ENCODE measurements at regions not wholly inside any gene's neighbourhood (a gene's known extent, or its start where the extent isn't known, plus 50 kb on each side); places are given as distances from the start of the nearest gene placed in this dataset.

DNA sequence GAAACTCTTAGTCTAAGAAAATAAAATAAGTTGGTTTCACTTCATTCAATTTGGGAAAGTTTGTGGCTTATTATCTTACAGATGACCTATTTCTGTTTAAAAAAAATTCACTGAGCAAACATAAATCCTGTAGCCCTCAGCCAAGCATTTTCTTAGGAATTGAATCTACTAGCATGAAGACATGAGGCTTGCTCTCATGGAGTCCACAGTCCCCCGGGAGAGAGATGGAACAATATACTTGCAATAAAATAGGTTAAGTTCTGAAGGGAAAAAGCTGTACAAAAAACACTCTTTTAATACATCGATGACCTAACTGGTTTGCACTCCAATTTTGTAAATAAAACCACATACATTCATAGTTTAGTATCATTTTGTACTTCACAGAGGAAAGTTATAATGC, 642.6 kb upstream of the FAM241A start:
- WGBS, 10 experiments, result 46 to 100% (median 93%) methylated on average over 1 to 2 of the region's 2 CpGs; no CpG with 5 or more reads in 3 of the 10 experiments
- in situ Hi-C loops (cut with MboI; ENCODE audit: low pct_unique_long_range_greater_than_20kb in 2 of 9, low sequenced_read_pairs in 9 of 9, unreplicated experiment in 9 of 9), result no loop called here

DNA sequence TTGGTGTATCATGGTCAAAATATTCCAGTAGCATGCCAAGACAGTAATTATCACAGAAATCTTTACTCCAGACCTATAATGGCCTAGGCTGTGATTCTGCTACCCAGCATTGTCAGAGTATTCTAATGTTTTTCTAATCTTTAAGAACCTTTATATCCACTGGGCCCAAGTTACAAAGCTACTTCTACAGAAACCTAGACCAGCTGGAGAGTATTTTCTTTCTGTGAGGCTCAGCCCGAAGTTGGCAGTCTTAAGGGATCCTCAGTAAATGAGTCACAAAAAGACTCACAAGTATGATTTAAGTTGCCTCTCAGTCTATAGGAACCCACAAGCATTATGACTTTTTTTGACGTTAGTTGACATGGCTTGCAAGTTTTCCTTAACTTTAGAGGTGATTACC, 638.5 kb upstream of the FAM241A start:
- no peak overlapping the region for H3K4me3 ChIP-seq
- ATAC-seq (replicated peaks in 6 of 8), result no peak
- no peaks in the 10 kb centered on the region for H3K4me1 ChIP-seq (replicated peaks in 1 of 2)
- WGBS, 10 experiments, result 0 to 100% (median 35%) methylated on average over 1 to 2 of the region's 2 CpGs; no CpG with 5 or more reads in 2 of the 10 experiments
- in situ Hi-C loops (cut with MboI; ENCODE audit: low pct_unique_long_range_greater_than_20kb in 2 of 9, low sequenced_read_pairs in 9 of 9, unreplicated experiment in 9 of 9), result no loop called here
- no peak overlapping the region for H3K27ac ChIP-seq

More for the DNA sequence above, 642.6 kb upstream of the FAM241A start:
- peaks cover 0 to 3% of the 10 kb centered on the region in 2 donors for H3K4me1 ChIP-seq (replicated peaks in 1 of 2)
- ATAC-seq (replicated peaks in 6 of 8), result no peak
- H3K4me3 ChIP-seq, result no peak overlapping the region
- no peak overlapping the region for H3K27ac ChIP-seq

DNA sequence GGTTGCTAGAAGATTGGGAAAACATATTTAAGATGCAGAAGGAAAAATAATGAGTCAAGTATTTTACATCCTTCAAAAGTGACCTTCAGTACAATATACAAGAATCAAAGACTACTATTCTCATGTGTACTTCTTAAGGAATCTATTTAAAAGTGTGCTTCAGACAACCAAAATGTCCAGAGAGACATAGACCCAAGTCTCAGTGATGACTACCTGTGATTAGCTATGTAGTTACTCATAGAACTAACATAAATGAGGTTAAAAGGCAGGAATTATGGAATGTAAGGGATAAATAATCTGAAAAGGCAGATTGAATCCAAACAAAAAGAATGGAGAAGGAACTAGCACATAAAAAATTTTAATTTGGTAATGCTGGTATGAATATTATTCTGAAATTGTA, 634.7 kb upstream of the FAM241A start:
- in situ Hi-C loops (cut with MboI; ENCODE audit: low pct_unique_long_range_greater_than_20kb in 2 of 9, low sequenced_read_pairs in 9 of 9, unreplicated experiment in 9 of 9), result no loop called here
- ATAC-seq (replicated peaks in 6 of 8), result no peak
- no peak overlapping the region for H3K27ac ChIP-seq
- H3K4me1 ChIP-seq (replicated peaks in 1 of 2), result no peaks in the 10 kb centered on the region
- H3K4me3 ChIP-seq, result no peak overlapping the region

DNA sequence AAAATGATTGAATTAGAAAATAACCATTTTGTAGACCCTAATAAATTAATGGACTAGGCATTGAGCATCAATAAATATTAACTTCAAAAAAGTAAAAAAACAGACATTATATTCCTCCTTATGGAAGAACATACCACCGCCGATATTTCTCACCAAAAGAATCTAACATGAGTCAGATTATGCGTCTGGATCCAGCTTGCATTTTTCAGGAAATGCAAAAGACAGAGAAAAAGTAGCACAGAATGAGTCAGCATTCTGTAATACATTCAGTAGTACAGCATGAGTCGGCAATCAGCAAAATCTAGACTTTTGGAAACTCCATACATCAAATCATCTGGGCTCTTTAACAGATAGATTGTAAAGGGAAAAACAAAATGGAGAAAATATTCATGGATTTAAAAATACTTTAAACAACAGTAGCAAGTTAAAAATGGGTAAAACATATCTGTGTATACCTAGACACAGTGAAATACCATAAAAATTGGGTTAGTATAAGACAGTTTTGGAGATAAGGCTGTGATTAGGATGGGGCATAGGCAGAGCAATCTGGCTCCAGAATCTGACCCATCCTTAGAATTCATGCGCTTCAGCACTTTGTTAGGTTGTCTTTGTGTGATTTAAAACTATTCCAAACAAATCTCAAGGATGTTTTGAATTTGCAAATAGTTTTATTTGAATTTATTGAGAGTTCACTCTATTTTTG, 633.0 kb upstream of the FAM241A start:
- Histone ChIP-seq H3K4me1 (replicated peaks in 1 of 2) (no peaks in the 10 kb centered on the region), H3K27ac (no peak overlapping the region), H3K4me3 (no peak overlapping the region)
- ATAC-seq (replicated peaks in 6 of 8), result peak in 3 of 8 experiments; percentile 93 to 100 (median 100)
- WGBS, 10 experiments, result 0 to 100% (median 93%) methylated on average over 3 to 5 of the region's 5 CpGs
- in situ Hi-C loops (cut with MboI; ENCODE audit: low pct_unique_long_range_greater_than_20kb in 2 of 9, low sequenced_read_pairs in 9 of 9, unreplicated experiment in 9 of 9), result no loop called here

DNA sequence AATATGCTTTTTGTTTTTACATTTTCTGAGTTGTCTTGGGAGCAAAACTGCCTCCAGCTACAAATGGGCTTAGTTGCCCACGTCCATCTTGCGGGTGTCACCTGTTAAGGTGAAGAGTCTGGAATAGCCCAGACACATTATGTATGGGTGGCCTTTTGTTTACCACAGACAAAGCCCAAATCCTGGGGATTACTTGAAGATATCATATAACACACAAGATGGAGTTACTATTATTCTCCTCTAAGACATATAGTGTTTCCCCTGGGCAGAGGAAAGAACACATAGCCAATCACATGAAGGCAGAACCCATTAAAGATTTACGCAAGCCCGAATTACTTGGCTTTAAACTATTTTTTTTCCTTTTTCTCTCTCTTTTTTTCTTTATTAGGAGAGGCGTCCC, 625.6 kb upstream of the FAM241A start:
- 64 to 96% (median 88%) methylated on average over 2 to 5 of the region's 5 CpGs; no CpG with 5 or more reads in 1 of the 10 experiments for WGBS, 10 experiments
- no peak for ATAC-seq (replicated peaks in 6 of 8)
- no peak overlapping the region for H3K4me3 ChIP-seq
- H3K27ac ChIP-seq, result no peak overlapping the region
- no peaks in the 10 kb centered on the region for H3K4me1 ChIP-seq (replicated peaks in 1 of 2)
- in situ Hi-C loops (cut with MboI; ENCODE audit: low pct_unique_long_range_greater_than_20kb in 2 of 9, low sequenced_read_pairs in 9 of 9, unreplicated experiment in 9 of 9), result no loop called here

DNA sequence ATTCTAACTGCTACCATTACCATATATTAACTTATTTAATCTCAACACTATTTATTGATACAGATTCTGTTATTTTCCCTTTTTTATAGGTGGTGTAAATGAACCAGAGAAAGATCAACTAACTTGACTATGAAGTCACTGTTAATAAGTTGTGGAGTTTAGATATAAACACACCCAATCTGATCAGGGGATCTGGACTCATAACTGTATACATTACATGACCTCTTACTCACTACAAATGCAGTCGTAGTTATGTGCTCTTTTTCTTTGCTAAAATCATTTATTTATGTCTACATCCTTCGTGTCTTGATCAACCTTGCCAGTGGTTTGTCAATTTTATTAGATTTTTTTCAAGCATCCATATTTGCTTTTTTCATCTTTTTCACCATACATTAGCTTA, 614.8 kb upstream of the FAM241A start:
- WGBS, 10 experiments, result 46 to 95% (median 76%) methylated on average over 1 to 2 of the region's 2 CpGs
- in situ Hi-C loops (cut with MboI; ENCODE audit: low pct_unique_long_range_greater_than_20kb in 2 of 9, low sequenced_read_pairs in 9 of 9, unreplicated experiment in 9 of 9), result no loop called here

DNA sequence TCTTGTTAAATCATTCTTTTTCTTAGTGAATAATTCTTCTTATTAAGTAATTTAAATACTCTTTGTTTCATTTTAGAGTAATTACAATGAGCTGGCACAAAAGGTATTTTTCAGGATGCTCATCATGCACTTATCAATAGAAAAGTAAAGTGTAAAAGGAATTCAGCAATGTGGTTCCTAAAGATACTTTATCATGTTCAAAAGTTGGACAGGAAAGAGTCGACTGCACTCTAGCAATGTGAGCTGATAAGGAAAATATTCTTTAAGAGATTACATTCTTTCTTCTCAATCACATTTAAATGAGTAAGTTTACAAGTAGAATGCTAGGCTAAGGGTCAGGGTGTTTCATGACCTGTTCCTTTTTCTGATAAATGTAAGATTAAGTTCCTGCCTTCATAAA, 609.5 kb upstream of the FAM241A start:
- in situ Hi-C loops (cut with MboI; ENCODE audit: low pct_unique_long_range_greater_than_20kb in 2 of 9, low sequenced_read_pairs in 9 of 9, unreplicated experiment in 9 of 9), result no loop called here
- H3K4me1 ChIP-seq (replicated peaks in 1 of 2), result no peaks in the 10 kb centered on the region
- WGBS, 10 experiments, result 9 to 100% (median 89%) methylated on average over 1 of the region's 1 CpG; no CpG with 5 or more reads in 4 of the 10 experiments
- H3K27ac ChIP-seq, result no peak overlapping the region
- no peak for ATAC-seq (replicated peaks in 6 of 8)
- no peak overlapping the region for H3K4me3 ChIP-seq

More for the DNA sequence above, 614.8 kb upstream of the FAM241A start:
- Histone ChIP-seq H3K4me3 (no peak overlapping the region), H3K4me1 (replicated peaks in 1 of 2) (no peaks in the 10 kb centered on the region), H3K27ac (no peak overlapping the region)
- no peak for ATAC-seq (replicated peaks in 6 of 8)

DNA sequence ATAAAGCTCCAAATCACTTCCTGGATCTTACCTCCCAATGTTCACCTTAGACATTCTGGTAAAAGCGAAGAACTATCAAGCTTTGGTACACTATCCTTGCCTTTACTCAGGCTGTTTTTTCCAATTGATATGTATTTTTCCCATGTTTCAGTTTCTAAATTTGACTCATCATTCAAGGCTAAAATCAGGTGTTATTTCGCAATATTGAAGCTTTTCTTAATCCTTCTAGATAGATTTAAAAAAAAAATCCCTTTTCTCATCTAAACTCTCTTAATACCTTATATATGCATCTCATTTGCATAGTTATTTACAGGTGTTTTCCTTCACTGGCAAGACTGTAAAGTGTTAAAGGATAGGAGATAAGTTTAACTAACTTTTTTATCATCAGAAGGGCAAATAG, 608.1 kb upstream of the FAM241A start:
- no peak overlapping the region for H3K27ac ChIP-seq
- no peak overlapping the region for H3K4me3 ChIP-seq
- ATAC-seq (replicated peaks in 6 of 8), result no peak
- in situ Hi-C loops (cut with MboI; ENCODE audit: low pct_unique_long_range_greater_than_20kb in 2 of 9, low sequenced_read_pairs in 9 of 9, unreplicated experiment in 9 of 9), result no loop called here
- no peaks in the 10 kb centered on the region for H3K4me1 ChIP-seq (replicated peaks in 1 of 2)
- WGBS, 10 experiments, result 57 to 100% (median 100%) methylated on average over 1 to 2 of the region's 2 CpGs

DNA sequence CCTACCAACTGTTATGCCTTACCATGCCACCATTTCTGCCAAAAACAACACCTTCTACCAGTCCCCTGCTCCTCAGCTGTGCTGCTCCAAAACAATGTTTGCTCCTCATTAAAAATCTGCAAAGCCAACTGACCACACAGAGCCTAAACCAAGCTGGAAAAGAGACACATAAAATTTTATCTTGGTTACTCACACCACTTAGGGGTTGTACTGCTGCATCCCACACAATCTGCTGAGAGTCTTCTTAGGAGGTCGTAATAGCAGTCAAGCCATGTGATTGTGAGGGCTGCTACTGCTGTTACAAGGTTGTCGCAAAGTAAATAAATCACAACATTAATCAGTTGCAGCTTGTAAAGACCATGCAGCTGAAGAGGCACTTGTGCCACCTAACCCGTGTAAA, 607.4 kb upstream of the FAM241A start:
- in situ Hi-C loops (cut with MboI; ENCODE audit: low pct_unique_long_range_greater_than_20kb in 2 of 9, low sequenced_read_pairs in 9 of 9, unreplicated experiment in 9 of 9), result no loop called here
- 34 to 100% (median 71%) methylated on average over 1 to 3 of the region's 3 CpGs; no CpG with 5 or more reads in 4 of the 10 experiments for WGBS, 10 experiments
- ATAC-seq (replicated peaks in 6 of 8), result peak in 1 of 8 experiments; percentile 15
- no peak overlapping the region for H3K27ac ChIP-seq
- H3K4me3 ChIP-seq, result no peak overlapping the region
- H3K4me1 ChIP-seq (replicated peaks in 1 of 2), result no peaks in the 10 kb centered on the region

DNA sequence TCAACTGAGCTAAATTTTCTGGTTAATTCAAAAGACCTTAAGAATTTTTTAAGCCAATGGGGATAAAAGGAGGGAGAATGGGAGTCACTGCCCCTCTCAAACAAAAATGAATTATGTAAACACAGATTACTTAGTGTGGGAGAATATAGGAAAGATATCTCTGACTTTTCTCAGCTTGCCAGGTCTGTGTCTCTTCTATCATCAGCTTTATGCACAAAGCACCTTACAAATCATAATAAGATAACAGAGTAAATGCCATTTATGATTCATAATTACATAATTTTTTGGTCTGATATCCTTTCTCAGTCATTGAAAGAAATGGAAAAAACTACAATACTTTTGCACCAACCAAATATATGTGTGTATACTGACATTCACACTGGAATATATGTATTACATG, 604.6 kb upstream of the FAM241A start:
- no peak overlapping the region for H3K4me3 ChIP-seq
- H3K4me1 ChIP-seq (replicated peaks in 1 of 2), result no peaks in the 10 kb centered on the region
- ATAC-seq (replicated peaks in 6 of 8), result no peak
- in situ Hi-C loops (cut with MboI; ENCODE audit: low pct_unique_long_range_greater_than_20kb in 2 of 9, low sequenced_read_pairs in 9 of 9, unreplicated experiment in 9 of 9), result no loop called here
- no peak overlapping the region for H3K27ac ChIP-seq

DNA sequence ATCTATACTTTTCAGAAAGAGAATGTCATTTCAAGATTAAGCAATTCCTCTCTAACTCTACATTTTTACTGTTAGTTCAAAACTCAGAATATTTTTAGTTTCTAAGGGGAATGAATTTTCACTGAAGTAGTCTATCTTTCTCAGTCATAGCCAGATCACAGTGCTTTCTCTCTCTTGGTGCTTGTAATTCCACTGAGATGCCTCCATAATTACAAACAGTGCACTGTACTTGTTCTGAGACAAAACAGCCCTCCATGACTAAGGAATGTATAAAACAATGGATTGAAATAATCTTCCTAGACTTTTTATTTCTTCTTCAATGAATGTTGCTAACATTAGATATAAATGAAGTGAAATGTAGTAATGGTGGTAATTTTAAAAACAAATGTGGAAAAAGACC, 603.2 kb upstream of the FAM241A start:
- Histone ChIP-seq H3K4me3 (no peak overlapping the region), H3K27ac (no peak overlapping the region), H3K4me1 (replicated peaks in 1 of 2) (no peaks in the 10 kb centered on the region)
- in situ Hi-C loops (cut with MboI; ENCODE audit: low pct_unique_long_range_greater_than_20kb in 2 of 9, low sequenced_read_pairs in 9 of 9, unreplicated experiment in 9 of 9), result no loop called here
- ATAC-seq (replicated peaks in 6 of 8), result no peak

DNA sequence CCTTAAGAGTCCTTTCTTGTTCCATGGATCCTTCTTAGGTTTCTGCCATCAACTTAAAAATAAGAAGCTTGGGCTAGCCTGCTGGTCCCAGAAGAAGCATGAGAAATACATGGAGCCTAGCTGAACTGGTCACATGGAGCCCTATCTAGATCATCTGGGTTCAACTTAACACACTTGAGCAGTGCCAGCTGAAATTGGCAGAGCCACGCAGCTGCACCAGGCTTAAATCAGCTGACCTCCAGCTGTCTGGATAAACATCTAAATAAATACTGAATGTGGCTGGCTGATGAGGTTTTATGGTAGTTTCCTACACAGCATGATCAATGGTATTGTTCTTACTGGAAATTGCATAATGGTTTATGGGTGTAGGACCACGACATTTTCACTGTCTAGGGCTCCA, 598.4 kb upstream of the FAM241A start:
- H3K27ac ChIP-seq, result no peak overlapping the region
- 20 to 100% (median 68%) methylated on average over 1 to 2 of the region's 2 CpGs; no CpG with 5 or more reads in 1 of the 10 experiments for WGBS, 10 experiments
- in situ Hi-C loops (cut with MboI; ENCODE audit: low pct_unique_long_range_greater_than_20kb in 2 of 9, low sequenced_read_pairs in 9 of 9, unreplicated experiment in 9 of 9), result no loop called here

DNA sequence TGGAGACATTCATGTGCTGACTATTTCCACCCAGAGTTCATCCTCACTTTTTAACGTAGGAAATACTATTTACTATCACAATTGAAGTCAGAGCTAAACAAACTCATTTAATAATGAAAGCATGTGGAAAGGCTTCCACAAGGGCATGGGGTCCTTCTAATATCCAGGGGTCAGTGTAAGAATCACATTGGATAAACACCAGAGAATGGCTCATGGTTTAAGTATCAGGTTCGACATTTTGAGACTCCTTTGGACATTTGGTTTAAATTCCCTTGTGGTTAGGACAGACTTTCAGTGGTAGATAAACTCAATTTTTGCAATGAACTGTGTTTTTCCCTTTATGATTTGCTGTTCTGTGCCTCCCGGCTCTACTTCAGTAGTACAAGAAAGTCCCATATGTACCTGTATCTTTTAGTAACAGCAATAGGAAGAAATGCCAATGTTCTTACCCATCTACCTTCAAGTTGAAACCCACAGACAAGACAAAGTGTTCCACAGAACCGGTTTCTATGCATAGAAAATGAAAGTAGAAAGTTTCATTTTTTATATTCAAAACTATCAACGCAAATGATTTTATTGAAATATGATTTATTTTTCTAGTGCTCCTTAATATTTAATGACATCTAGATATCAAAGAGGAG, 589.0 kb upstream of the FAM241A start:
- WGBS, 10 experiments, result 44 to 100% (median 77%) methylated on average over 2 to 5 of the region's 5 CpGs; no CpG with 5 or more reads in 2 of the 10 experiments
- Histone ChIP-seq H3K27ac (no peak overlapping the region), H3K4me3 (no peak overlapping the region), H3K4me1 (replicated peaks in 1 of 2) (no peaks in the 10 kb centered on the region)
- no peak for ATAC-seq (replicated peaks in 6 of 8)
- in situ Hi-C loops (cut with MboI; ENCODE audit: low pct_unique_long_range_greater_than_20kb in 2 of 9, low sequenced_read_pairs in 9 of 9, unreplicated experiment in 9 of 9), result no loop called here

More for the DNA sequence above, 598.4 kb upstream of the FAM241A start:
- Histone ChIP-seq H3K4me3 (no peak overlapping the region), H3K4me1 (replicated peaks in 1 of 2) (no peaks in the 10 kb centered on the region)
- no peak for ATAC-seq (replicated peaks in 6 of 8)

DNA sequence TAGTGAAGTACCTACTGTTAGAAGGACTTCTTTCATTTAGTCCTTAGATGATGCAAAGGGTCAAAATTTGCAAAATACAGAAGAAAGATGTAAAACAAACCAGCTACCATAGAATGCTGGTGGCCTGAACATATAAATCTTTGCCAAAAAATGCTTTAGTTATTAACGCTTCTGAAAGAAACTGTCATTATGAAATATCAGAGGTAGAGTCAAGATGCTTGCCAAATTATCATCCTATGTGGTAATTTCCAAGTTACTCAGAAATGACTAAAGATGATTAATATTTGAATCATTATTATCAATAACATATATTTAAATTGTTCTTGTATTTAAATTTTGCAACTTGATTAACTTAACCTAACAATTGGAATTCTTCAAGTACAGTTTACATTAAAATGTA, 588.4 kb upstream of the FAM241A start:
- ATAC-seq (replicated peaks in 6 of 8), result no peak
- H3K27ac ChIP-seq, result no peak overlapping the region
- in situ Hi-C loops (cut with MboI; ENCODE audit: low pct_unique_long_range_greater_than_20kb in 2 of 9, low sequenced_read_pairs in 9 of 9, unreplicated experiment in 9 of 9), result no loop called here
- 11 to 100% (median 83%) methylated on average over 1 of the region's 1 CpG; no CpG with 5 or more reads in 2 of the 10 experiments for WGBS, 10 experiments
- no peaks in the 10 kb centered on the region for H3K4me1 ChIP-seq (replicated peaks in 1 of 2)
- no peak overlapping the region for H3K4me3 ChIP-seq

Measured in motor neuron (in vitro differentiated cells).